ENCODE measurements at regions not wholly inside any gene's neighbourhood (a gene's known extent, or its start where the extent isn't known, plus 50 kb on each side); places are given as distances from the start of the nearest gene placed in this dataset.

- no peak for TF ChIP-seq POLR2A (IDR thresholded peaks at IDR 0.05)
- TF ChIP-seq, protein P1, sequence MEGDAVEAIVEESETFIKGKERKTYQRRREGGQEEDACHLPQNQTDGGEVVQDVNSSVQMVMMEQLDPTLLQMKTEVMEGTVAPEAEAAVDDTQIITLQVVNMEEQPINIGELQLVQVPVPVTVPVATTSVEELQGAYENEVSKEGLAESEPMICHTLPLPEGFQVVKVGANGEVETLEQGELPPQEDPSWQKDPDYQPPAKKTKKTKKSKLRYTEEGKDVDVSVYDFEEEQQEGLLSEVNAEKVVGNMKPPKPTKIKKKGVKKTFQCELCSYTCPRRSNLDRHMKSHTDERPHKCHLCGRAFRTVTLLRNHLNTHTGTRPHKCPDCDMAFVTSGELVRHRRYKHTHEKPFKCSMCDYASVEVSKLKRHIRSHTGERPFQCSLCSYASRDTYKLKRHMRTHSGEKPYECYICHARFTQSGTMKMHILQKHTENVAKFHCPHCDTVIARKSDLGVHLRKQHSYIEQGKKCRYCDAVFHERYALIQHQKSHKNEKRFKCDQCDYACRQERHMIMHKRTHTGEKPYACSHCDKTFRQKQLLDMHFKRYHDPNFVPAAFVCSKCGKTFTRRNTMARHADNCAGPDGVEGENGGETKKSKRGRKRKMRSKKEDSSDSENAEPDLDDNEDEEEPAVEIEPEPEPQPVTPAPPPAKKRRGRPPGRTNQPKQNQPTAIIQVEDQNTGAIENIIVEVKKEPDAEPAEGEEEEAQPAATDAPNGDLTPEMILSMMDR (IDR thresholded peaks at IDR 0.05), result no peak
These were observed 162.8 kb downstream of the TSN start for GRCh38 chr2:121918231-121918630.

Data from body of pancreas (tissue), 4 donors.